Putamen (tissue), 1 donor: ENCODE measurements at regions not wholly inside any gene's neighbourhood (a gene's known extent, or its start where the extent isn't known, plus 50 kb on each side); places are given as distances from the start of the nearest gene placed in this dataset.

Experiments used
- DNase-seq: peaks from one replicate; pipeline ENCODE4 v3.0.0-alpha.2; 2016; ENCODE audit warnings: low spot score

GRCh38 chr3:111476701-111477100 lies 65.3 kb upstream of the CD96 start:
- no peak for DNase-seq

DNA sequence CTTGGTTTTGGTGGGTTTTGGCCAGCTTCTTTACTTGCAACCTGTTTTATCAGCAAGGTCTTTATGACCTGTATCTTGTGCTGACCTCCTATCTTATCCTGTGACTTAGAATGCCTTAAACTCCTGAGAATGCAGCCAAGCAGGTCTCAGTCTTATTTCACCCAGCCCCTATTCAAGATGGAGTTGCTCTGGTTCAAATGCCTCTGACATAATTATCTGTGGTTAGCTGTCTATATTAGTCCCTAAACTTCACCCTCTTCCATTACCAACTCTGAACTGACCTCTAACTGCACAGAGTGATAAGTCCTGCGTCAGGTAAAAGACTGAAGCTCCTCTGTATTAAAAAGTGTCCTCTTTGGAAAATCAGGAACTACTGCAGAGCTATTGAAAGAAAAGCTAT lies 61.9 kb upstream of the CD96 start:
- DNase-seq = no peak

DNA sequence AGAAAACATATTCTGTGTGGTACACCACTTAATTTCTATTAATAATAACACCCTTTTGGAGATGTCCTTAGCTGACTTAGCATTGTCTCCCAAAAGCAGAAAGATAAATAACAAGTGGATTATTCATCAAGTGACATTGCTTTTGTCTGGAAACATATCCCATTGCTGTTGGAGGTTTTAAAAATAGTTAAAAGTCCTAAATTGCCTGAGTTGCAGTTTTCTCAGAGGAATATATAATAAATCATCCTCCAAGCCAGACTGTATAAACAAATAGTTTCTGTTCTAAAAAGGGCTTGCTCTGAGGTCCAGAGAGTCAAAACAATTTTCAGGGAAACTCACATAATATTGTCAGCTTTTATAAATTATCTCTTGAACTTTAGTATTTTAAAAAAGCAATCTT lies 60.4 kb upstream of the CD96 start:
- no peak for DNase-seq

- DNase-seq = no peak
These were observed 59.4 kb upstream of the CD96 start for GRCh38 chr3:111482574-111482973.

GRCh38 chr3:111485086-111485485 lies 56.9 kb upstream of the CD96 start:
- DNase-seq = no peak
